ENCODE measurements at regions not wholly inside any gene's neighbourhood (a gene's known extent, or its start where the extent isn't known, plus 50 kb on each side); places are given as distances from the start of the nearest gene placed in this dataset.

DNA sequence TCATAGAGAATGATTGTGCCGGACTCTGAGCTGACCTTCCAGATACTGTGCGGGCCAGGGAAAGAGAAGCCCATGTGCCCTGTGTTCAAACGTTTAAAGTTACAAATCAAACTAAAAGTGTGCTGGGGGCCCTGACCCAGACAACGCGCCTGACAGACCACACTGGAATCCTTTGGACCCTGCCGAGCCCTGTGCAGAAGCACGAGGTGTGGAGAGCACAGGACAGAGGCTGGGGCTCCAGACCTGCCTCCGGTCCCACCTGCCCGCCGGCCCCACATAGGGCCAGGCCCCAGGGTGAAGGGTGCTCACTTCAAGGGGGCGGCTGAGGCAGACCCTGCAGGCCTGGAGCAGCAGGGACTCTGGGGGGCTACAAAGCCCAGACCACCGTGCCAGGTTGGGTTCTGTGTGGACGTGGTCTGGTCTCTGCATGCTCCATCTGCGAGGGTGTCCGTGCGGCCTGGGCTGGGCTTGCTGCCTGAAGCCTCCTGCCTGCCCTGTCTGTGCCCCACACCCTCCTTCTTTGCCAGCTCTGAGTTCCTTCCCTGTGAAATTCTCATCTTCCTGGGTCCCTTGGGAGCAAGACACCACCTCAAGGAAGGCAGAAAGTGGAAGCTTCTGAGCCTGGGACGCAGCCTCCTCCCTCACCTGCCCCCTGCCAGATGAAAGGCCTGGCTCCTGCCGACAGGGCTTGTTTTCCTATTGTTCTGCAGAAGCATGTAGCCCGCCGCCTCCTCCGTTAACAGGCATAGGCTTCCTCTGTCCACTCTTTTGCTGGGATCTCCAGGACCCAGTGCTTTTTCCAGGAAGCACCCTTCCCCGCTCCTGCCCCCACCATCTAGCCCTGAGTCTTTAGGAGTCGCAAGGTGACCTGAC is 186.2 kb downstream of the ERMARD start:
- TF ChIP-seq POLR2A (IDR thresholded peaks at IDR 0.05; ENCODE audit: low read depth, low read length) (no peak), POLR2AphosphoS5 (IDR thresholded peaks at IDR 0.05; ENCODE audit: low read depth, low read length) (no peak), TAF1 (IDR thresholded peaks at IDR 0.05; ENCODE audit: low read depth, low read length) (no peak), SPI1 (IDR thresholded peaks at IDR 0.05; ENCODE audit: low read depth, low read length) (no peak)
